IPS DF 6.9 (cell line): ENCODE measurements at regions not wholly inside any gene's neighbourhood (a gene's known extent, or its start where the extent isn't known, plus 50 kb on each side); places are given as distances from the start of the nearest gene placed in this dataset.
A peak's percentile ranks its signal among the peaks of the same experiment; 100 is the strongest.

ENCODE experiments used
- DNase-seq: peaks from one replicate; pipeline ENCODE4 v3.0.0-alpha.2; 2013; ENCODE audit warnings: low read depth, low spot score
- H3K27ac ChIP-seq: one replicate; pipeline ENCODE4 v1.5.1; 2013; ENCODE audit warnings: low read length, control low read depth
- H3K27me3 ChIP-seq: 2 replicates; pipeline ENCODE4 v1.6.1; 2013; ENCODE audit warnings: mild to moderate bottlenecking, low read length; ENCODE audit not compliant: control insufficient read depth, insufficient read depth
- H3K36me3 ChIP-seq: 2 replicates; pipeline ENCODE4 v1.6.1; 2013; ENCODE audit warnings: low read length; ENCODE audit not compliant: control insufficient read depth, insufficient read depth
- H3K4me1 ChIP-seq: 2 replicates; pipeline ENCODE4 v1.6.1; 2013; ENCODE audit warnings: low read length; ENCODE audit not compliant: control insufficient read depth, insufficient read depth
- H3K4me3 ChIP-seq: 2 replicates; pipeline ENCODE4 v1.5.1; 2013; ENCODE audit warnings: mild to moderate bottlenecking, low read length
- H3K9me3 ChIP-seq: 2 replicates; pipeline ENCODE4 v1.6.1; 2013; ENCODE audit warnings: low read length, inconsistent platforms; ENCODE audit not compliant: control insufficient read depth, insufficient read depth
- WGBS: extraction: QIAGEN DNeasy Blood & Tissue Kit; methylation state at CpG from one replicate; pipeline ENCODE4 v1.1.7; 2013; ENCODE audit warnings: mixed read lengths, missing lambda C conversion rate; ENCODE audit not compliant: insufficient read length, insufficient coverage; 5-methylcytosine and 5-hydroxymethylcytosine counted together

- Histone ChIP-seq H3K27me3 (no peaks in the 10 kb centered on the region), H3K9me3 (no peaks in the 10 kb centered on the region), H3K27ac (no peak overlapping the region), H3K4me3 (no peak overlapping the region), H3K36me3 (no peaks in the 10 kb centered on the region), H3K4me1 (no peaks in the 10 kb centered on the region)
- no CpG with 5 or more reads among the region's 2 CpGs for WGBS
- no peak for DNase-seq
Observed at GRCh38 chrX:10743476-10743875, 123.1 kb upstream of the MID1 start.

GRCh38 chrX:10744007-10744406 is 123.6 kb upstream of the MID1 start:
- no peak overlapping the region for H3K4me3 ChIP-seq
- H3K4me1 ChIP-seq = no peaks in the 10 kb centered on the region
- H3K27me3 ChIP-seq = no peaks in the 10 kb centered on the region
- no peak for DNase-seq
- no peaks in the 10 kb centered on the region for H3K36me3 ChIP-seq
- H3K27ac ChIP-seq = no peak overlapping the region
- WGBS = no CpG with 5 or more reads among the region's 2 CpGs
- H3K9me3 ChIP-seq = no peaks in the 10 kb centered on the region

- no peak for DNase-seq
- no peak overlapping the region for H3K27ac ChIP-seq
- H3K4me1 ChIP-seq = peaks cover 2% of the 10 kb centered on the region; the same call in 1 of the 2 replicates
- H3K27me3 ChIP-seq = no peaks in the 10 kb centered on the region
- no peaks in the 10 kb centered on the region for H3K36me3 ChIP-seq
- H3K4me3 ChIP-seq = no peak overlapping the region
- no CpG with 5 or more reads among the region's 1 CpG for WGBS
- no peaks in the 10 kb centered on the region for H3K9me3 ChIP-seq
Observed at GRCh38 chrX:10747975-10748374, 127.6 kb upstream of the MID1 start.

GRCh38 chrX:10749113-10749512 is 128.7 kb upstream of the MID1 start:
- no CpG with 5 or more reads among the region's 3 CpGs for WGBS
- Histone ChIP-seq H3K27ac (no peak overlapping the region), H3K4me1 (peaks cover 2% of the 10 kb centered on the region; the same call in 1 of the 2 replicates), H3K36me3 (no peaks in the 10 kb centered on the region), H3K4me3 (no peak overlapping the region), H3K27me3 (no peaks in the 10 kb centered on the region), H3K9me3 (no peaks in the 10 kb centered on the region)
- no peak for DNase-seq

GRCh38 chrX:10750581-10750980 is 130.2 kb upstream of the MID1 start:
- Histone ChIP-seq H3K27ac (no peak overlapping the region), H3K9me3 (no peaks in the 10 kb centered on the region), H3K4me1 (peaks cover 2% of the 10 kb centered on the region; the same call in 1 of the 2 replicates), H3K27me3 (no peaks in the 10 kb centered on the region), H3K4me3 (no peak overlapping the region), H3K36me3 (no peaks in the 10 kb centered on the region)
- WGBS = no CpG with 5 or more reads among the region's 7 CpGs
- DNase-seq = no peak

- Histone ChIP-seq H3K27me3 (no peaks in the 10 kb centered on the region), H3K4me3 (no peak overlapping the region), H3K9me3 (no peaks in the 10 kb centered on the region), H3K36me3 (no peaks in the 10 kb centered on the region), H3K27ac (no peak overlapping the region), H3K4me1 (peaks cover 3% of the 10 kb centered on the region; the same call in 1 of the 2 replicates)
- DNase-seq = no peak
- WGBS = no CpG with 5 or more reads among the region's 3 CpGs
Observed at GRCh38 chrX:10753116-10753515, 132.7 kb upstream of the MID1 start.

- no peaks in the 10 kb centered on the region for H3K9me3 ChIP-seq
- no peaks in the 10 kb centered on the region for H3K27me3 ChIP-seq
- H3K4me1 ChIP-seq = peaks cover 3% of the 10 kb centered on the region; the same call in 1 of the 2 replicates
- H3K4me3 ChIP-seq = no peak overlapping the region
- H3K27ac ChIP-seq = no peak overlapping the region
- no peaks in the 10 kb centered on the region for H3K36me3 ChIP-seq
- DNase-seq = no peak
- WGBS = no CpG with 5 or more reads among the region's 6 CpGs
Observed at GRCh38 chrX:10754445-10754844, 134.1 kb upstream of the MID1 start.

GRCh38 chrX:10755439-10756334 is 135.3 kb upstream of the MID1 start:
- no peaks in the 10 kb centered on the region for H3K27me3 ChIP-seq
- H3K9me3 ChIP-seq = no peaks in the 10 kb centered on the region; the same call in 1 of the 2 replicates
- no peaks in the 10 kb centered on the region for H3K36me3 ChIP-seq
- H3K4me3 ChIP-seq = no peak overlapping the region
- peak; percentile 50 for DNase-seq
- H3K4me1 ChIP-seq = peaks cover 3% of the 10 kb centered on the region; the same call in 1 of the 2 replicates
- no CpG with 5 or more reads among the region's 9 CpGs for WGBS
- no peak overlapping the region for H3K27ac ChIP-seq

- Histone ChIP-seq H3K27me3 (no peaks in the 10 kb centered on the region), H3K27ac (no peak overlapping the region), H3K36me3 (no peaks in the 10 kb centered on the region), H3K4me1 (peaks cover 3% of the 10 kb centered on the region; the same call in 1 of the 2 replicates), H3K9me3 (no peaks in the 10 kb centered on the region; the same call in 1 of the 2 replicates), H3K4me3 (no peak overlapping the region)
- DNase-seq = no peak
- WGBS = no CpG with 5 or more reads among the region's 3 CpGs
Observed at GRCh38 chrX:10756441-10756840, 136.1 kb upstream of the MID1 start.

- no peaks in the 10 kb centered on the region for H3K36me3 ChIP-seq
Observed at GRCh38 chrX:10759141-10759799, 138.9 kb upstream of the MID1 start.

More at GRCh38 chrX:10759141-10759799, 138.9 kb upstream of the MID1 start:
- Histone ChIP-seq H3K4me3 (no peak overlapping the region), H3K27me3 (no peaks in the 10 kb centered on the region), H3K4me1 (peaks cover 1% of the 10 kb centered on the region; the same call in 1 of the 2 replicates), H3K27ac (no peak overlapping the region), H3K9me3 (no peaks in the 10 kb centered on the region; the same call in 1 of the 2 replicates)
- no CpG with 5 or more reads among the region's 10 CpGs for WGBS
- DNase-seq = no peak
